Muscle layer of duodenum (tissue), 2 donors: ENCODE measurements at regions not wholly inside any gene's neighbourhood (a gene's known extent, or its start where the extent isn't known, plus 50 kb on each side); places are given as distances from the start of the nearest gene placed in this dataset.
"Not testable (repeated sequence)": the region's sequence is repeated elsewhere in the genome, so short reads cannot be mapped to it uniquely, and the experiment has no call there.

Source experiments
- H3K27ac ChIP-seq: one replicate; pipeline ENCODE4 v1.7.0; 2013; ENCODE audit warnings: mild to moderate bottlenecking, low read length
- H3K27me3 ChIP-seq: one replicate; pipeline ENCODE4 v1.7.0; 2013; ENCODE audit warnings: low read depth, mild to moderate bottlenecking, control low read depth, low read length
- H3K36me3 ChIP-seq, 2 donors: one replicate each; pipeline ENCODE4 v1.7.0; 2013; ENCODE audit warnings: low read length in 2 of 2, control low read depth in 1 of 2, mild to moderate bottlenecking in 1 of 2; ENCODE audit not compliant: insufficient read depth in 2 of 2, control insufficient read depth in 1 of 2
- H3K4me1 ChIP-seq, 2 donors: one replicate each; pipeline ENCODE4 v1.7.0; 2013; ENCODE audit warnings: low read length in 2 of 2, mild to moderate bottlenecking in 2 of 2, control low read depth in 1 of 2, moderate library complexity in 1 of 2; ENCODE audit not compliant: insufficient read depth in 2 of 2, control insufficient read depth in 1 of 2
- H3K4me3 ChIP-seq, 2 donors: one replicate each; pipeline ENCODE4 v1.7.0; 2013; ENCODE audit warnings: low read length in 2 of 2, low read depth in 1 of 2, mild to moderate bottlenecking in 1 of 2
- H3K9me3 ChIP-seq, 2 donors: one replicate each; pipeline ENCODE4 v1.7.0; 2013; ENCODE audit warnings: low read length in 2 of 2, control low read depth in 1 of 2, mild to moderate bottlenecking in 1 of 2; ENCODE audit not compliant: control insufficient read depth in 1 of 2
- donor health status: healthy.

GRCh38 chr9:40191403-40191802 is 835.9 kb downstream of the SPATA31A1 start:
- H3K4me3 ChIP-seq, H3K4me1 ChIP-seq, H3K27me3 ChIP-seq, H3K9me3 ChIP-seq, H3K27ac ChIP-seq, H3K36me3 ChIP-seq: not testable (repeated sequence)

DNA sequence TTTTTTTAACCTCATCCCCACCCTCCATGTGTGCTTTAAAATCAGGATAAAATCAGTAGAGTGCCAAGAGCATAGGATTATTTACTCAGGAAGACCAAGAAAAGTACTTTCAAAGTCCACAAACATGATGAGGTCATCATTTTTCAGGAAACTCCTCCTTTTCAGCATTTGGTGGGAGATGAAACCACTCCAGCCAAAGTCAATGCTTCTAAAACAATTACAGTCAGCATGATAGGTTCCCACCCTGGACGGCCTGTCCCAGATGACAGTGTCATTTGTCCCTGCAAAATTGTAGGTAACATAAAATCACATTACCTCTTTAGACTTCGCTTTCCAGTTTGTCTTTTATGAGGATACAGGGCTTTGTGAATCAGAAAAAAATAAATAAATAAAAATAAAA is 836.7 kb downstream of the SPATA31A1 start:
- H3K4me3 ChIP-seq, H3K27ac ChIP-seq, H3K36me3 ChIP-seq, H3K27me3 ChIP-seq, H3K9me3 ChIP-seq, H3K4me1 ChIP-seq: not testable (repeated sequence)

GRCh38 chr9:40196165-40196714 is 840.8 kb downstream of the SPATA31A1 start:
- not testable (repeated sequence) for H3K9me3 ChIP-seq, H3K27ac ChIP-seq, H3K4me1 ChIP-seq, H3K36me3 ChIP-seq, H3K4me3 ChIP-seq, H3K27me3 ChIP-seq

DNA sequence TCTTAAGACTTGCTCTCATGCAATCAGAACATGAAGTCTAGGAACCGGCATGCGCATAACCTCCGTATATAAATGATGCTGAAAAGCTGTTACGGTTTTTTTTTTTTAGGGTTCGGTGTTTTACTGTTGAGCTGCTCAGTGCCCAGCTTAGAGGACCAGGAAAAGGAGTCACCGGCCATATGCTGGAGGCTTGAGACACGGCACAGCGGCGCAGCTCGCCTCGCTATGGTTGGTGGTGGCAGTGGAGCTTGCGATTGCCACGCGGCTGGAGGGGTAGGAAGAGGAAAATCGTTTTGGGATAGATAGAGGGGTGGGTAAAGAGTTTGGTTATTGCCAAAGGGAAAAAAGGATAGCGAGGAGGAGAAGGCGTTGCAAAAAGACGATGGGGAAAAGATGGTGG is 841.3 kb downstream of the SPATA31A1 start:
- not testable (repeated sequence) for H3K4me1 ChIP-seq, H3K4me3 ChIP-seq, H3K36me3 ChIP-seq, H3K27ac ChIP-seq, H3K9me3 ChIP-seq, H3K27me3 ChIP-seq

- H3K27ac ChIP-seq, H3K4me3 ChIP-seq, H3K9me3 ChIP-seq, H3K36me3 ChIP-seq, H3K4me1 ChIP-seq, H3K27me3 ChIP-seq: not testable (repeated sequence)
Observed at GRCh38 chr9:40221596-40222233, 866.2 kb downstream of the SPATA31A1 start.

GRCh38 chr9:40222617-40223200 is 867.2 kb downstream of the SPATA31A1 start:
- not testable (repeated sequence) for H3K4me3 ChIP-seq, H3K27ac ChIP-seq, H3K36me3 ChIP-seq, H3K4me1 ChIP-seq, H3K9me3 ChIP-seq, H3K27me3 ChIP-seq

DNA sequence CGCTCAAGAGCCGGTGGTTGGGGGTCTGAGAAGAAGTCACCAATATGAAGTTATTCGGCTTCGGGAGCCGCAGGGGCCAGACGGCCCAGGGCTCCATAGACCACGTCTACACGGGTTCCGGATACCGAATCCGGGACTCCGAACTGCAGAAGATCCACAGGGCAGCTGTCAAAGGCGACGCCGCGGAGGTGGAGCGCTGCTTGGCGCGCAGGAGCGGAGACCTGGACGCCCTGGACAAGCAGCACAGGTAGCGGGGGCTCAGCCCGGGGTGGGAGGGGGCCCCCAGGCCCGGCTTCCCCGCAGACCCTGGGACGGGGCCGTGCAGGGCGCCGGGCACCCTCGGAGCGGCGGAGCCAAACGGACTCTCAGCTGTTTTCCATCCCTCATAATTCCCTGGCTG is 867.9 kb downstream of the SPATA31A1 start:
- not testable (repeated sequence) for H3K4me3 ChIP-seq, H3K36me3 ChIP-seq, H3K27me3 ChIP-seq

More for the DNA sequence above, 867.9 kb downstream of the SPATA31A1 start:
- H3K27ac ChIP-seq, H3K4me1 ChIP-seq, H3K9me3 ChIP-seq: not testable (repeated sequence)
